NB4 (cell line): ENCODE measurements at regions not wholly inside any gene's neighbourhood (a gene's known extent, or its start where the extent isn't known, plus 50 kb on each side); places are given as distances from the start of the nearest gene placed in this dataset.

Experiments used
- DNase-seq: peaks from one replicate; pipeline ENCODE4 v3.0.0; 2010; ENCODE audit warnings: low read depth
- H3K4me3 ChIP-seq: one replicate; pipeline ENCODE4 v1.5.1; 2011; ENCODE audit warnings: mild to moderate bottlenecking, low read depth, low read length, moderate library complexity
- CTCF ChIP-seq: IDR thresholded peaks from one replicate; pipeline ENCODE4 v1.5.1; 2012; ENCODE audit warnings: low read depth, low read length
- MAX ChIP-seq: IDR thresholded peaks from 2 replicates; pipeline ENCODE4 v1.6.1; 2011; ENCODE audit warnings: low read depth, low read length
- MYC ChIP-seq: IDR thresholded peaks from 2 replicates; pipeline ENCODE4 v1.6.1; 2011; ENCODE audit warnings: low read depth, low read length
- POLR2A ChIP-seq: IDR thresholded peaks from 2 replicates; pipeline ENCODE4 v1.6.1; 2011; ENCODE audit warnings: mild to moderate bottlenecking; ENCODE audit not compliant: insufficient read length; ENCODE audit errors: extremely low read depth

- no peak for DNase-seq
- H3K4me3 ChIP-seq, result no peak overlapping the region
- no peak for TF ChIP-seq MYC
- TF ChIP-seq POLR2A, result no peak
- TF ChIP-seq MAX, result no peak
- no peak for TF ChIP-seq CTCF
Measured at GRCh38 chr19:31841755-31842154, 492.5 kb upstream of the TSHZ3 start.

- no peak for DNase-seq
- TF ChIP-seq POLR2A (no peak), CTCF (no peak), MAX (no peak)
- H3K4me3 ChIP-seq, result no peak overlapping the region
Measured at GRCh38 chr19:31863122-31863521, 482.3 kb upstream of the ZNF507 start.

GRCh38 chr19:31874313-31874712 is 471.1 kb upstream of the ZNF507 start:
- no peak for DNase-seq
- no peak for TF ChIP-seq MAX
- no peak for TF ChIP-seq CTCF
- TF ChIP-seq MYC, result no peak
- TF ChIP-seq POLR2A, result no peak
- no peak overlapping the region for H3K4me3 ChIP-seq

GRCh38 chr19:31875591-31875990 is 469.8 kb upstream of the ZNF507 start:
- DNase-seq, result no peak
- H3K4me3 ChIP-seq, result no peak overlapping the region
- TF ChIP-seq POLR2A, result no peak
- TF ChIP-seq MYC, result no peak
- no peak for TF ChIP-seq MAX

- no peak overlapping the region for H3K4me3 ChIP-seq
- TF ChIP-seq MYC (no peak), CTCF (no peak), POLR2A (no peak), MAX (no peak)
- DNase-seq, result no peak
Measured at GRCh38 chr19:31880283-31880682, 465.1 kb upstream of the ZNF507 start.

GRCh38 chr19:31881988-31882387 is 463.4 kb upstream of the ZNF507 start:
- no peak for TF ChIP-seq CTCF
- TF ChIP-seq MAX, result no peak
- TF ChIP-seq POLR2A, result no peak
- no peak for TF ChIP-seq MYC
- H3K4me3 ChIP-seq, result no peak overlapping the region
- no peak for DNase-seq
